Vagina (tissue), 2 donors: ENCODE measurements at regions not wholly inside any gene's neighbourhood (a gene's known extent, or its start where the extent isn't known, plus 50 kb on each side); places are given as distances from the start of the nearest gene placed in this dataset.

Experiments
- CTCF ChIP-seq, 3 experiments: fragments of 450-650 bp in 2 of 3; fragments of 200-600 bp in 1 of 3; sonication (generic) in 1 of 3; IDR thresholded peaks; one replicate each; pipeline ENCODE4 v1.5.1; 2017 to 2019; ENCODE audit warnings: antibody characterized with exemption in 3 of 3, mild to moderate bottlenecking in 2 of 3, moderate library complexity in 2 of 3
- POLR2A ChIP-seq, 2 donors: fragments of 450-650 bp; IDR thresholded peaks; one replicate each; pipeline ENCODE4 v1.6.1; 2017; ENCODE audit warnings: antibody characterized with exemption in 2 of 2, mild to moderate bottlenecking in 2 of 2, moderate library complexity in 2 of 2
- POLR2AphosphoS5 ChIP-seq, 2 donors: sonication (generic); formaldehyde crosslinking; IDR thresholded peaks; one replicate each; pipeline ENCODE4 v1.9.0; 2017; ENCODE audit warnings: antibody characterized with exemption in 2 of 2, mild to moderate bottlenecking in 2 of 2, low read depth in 1 of 2; ENCODE audit not compliant: insufficient read depth in 1 of 2

- TF ChIP-seq CTCF (IDR thresholded peaks at IDR 0.05) = no peak
- TF ChIP-seq POLR2A (IDR thresholded peaks at IDR 0.05) = no peak
- no peak for TF ChIP-seq POLR2AphosphoS5 (IDR thresholded peaks at IDR 0.05; ENCODE audit: insufficient read depth in 1 of 2, low read depth in 1 of 2)
Measured at GRCh38 chrX:139079789-139080188, 368.3 kb upstream of the FGF13 start.
